K562 (cell line): ENCODE measurements at regions not wholly inside any gene's neighbourhood (a gene's known extent, or its start where the extent isn't known, plus 50 kb on each side); places are given as distances from the start of the nearest gene placed in this dataset.

ENCODE experiments used
- CAMTA2 ChIP-seq: fragments of 250-450 bp; sonication (Bioruptor Pico); conservative IDR thresholded peaks from 2 replicates; pipeline ENCODE4 v1.5.1; 2022
- ESRRB ChIP-seq: fragments of 250-450 bp; sonication (Bioruptor Pico); IDR thresholded peaks from 2 replicates; pipeline ENCODE4 v1.5.0; 2020; ENCODE audit warnings: mild to moderate bottlenecking, moderate library complexity, borderline replicate concordance
- FOXA3 ChIP-seq, 2 experiments: fragments of 450-650 bp in 1 of 2; sonication (generic) in 1 of 2; formaldehyde crosslinking; IDR thresholded peaks in 1 of 2; conservative IDR thresholded peaks in 1 of 2; 2 replicates each; pipeline versions ENCODE4 v1.4.0 to v1.8.0; 2020 to 2022; ENCODE audit warnings: mild to moderate bottlenecking in 2 of 2, missing genetic modification reagents in 1 of 2
- MCM3 ChIP-seq: fragments of 450-650 bp; IDR thresholded peaks from 2 replicates; pipeline ENCODE4 v1.6.1; 2016
- SIN3A ChIP-seq, 2 experiments: fragments of 150-350 bp in 1 of 2; IDR thresholded peaks; 2 replicates each; pipeline ENCODE4 v1.6.1; 2011 to 2016; ENCODE audit warnings: borderline replicate concordance in 2 of 2, low read depth in 2 of 2, low read length in 2 of 2, mild to moderate bottlenecking in 2 of 2, moderate library complexity in 2 of 2; ENCODE audit not compliant: control insufficient read depth in 1 of 2
- TSC22D4 ChIP-seq: fragments of 450-650 bp; IDR thresholded peaks from 2 replicates; pipeline ENCODE4 v1.6.1; 2016; ENCODE audit warnings: missing genetic modification characterization, missing biosample characterization, control low read depth
- ZNF583 ChIP-seq: fragments of 250-450 bp; sonication (Bioruptor Pico); IDR thresholded peaks from 2 replicates; pipeline ENCODE4 v1.4.0; 2020
- TF ChIP-seq, protein P1 (sequence below): fragments of 200-600 bp; sonication (generic); IDR thresholded peaks from one replicate; pipeline ENCODE4 v1.6.1; 2012; ENCODE audit warnings: mild to moderate bottlenecking, low read depth, low read length, inconsistent platforms
- TF ChIP-seq, protein P2 (sequence below): fragments of 200-400 bp; formaldehyde crosslinking; IDR thresholded peaks from 2 replicates; pipeline ENCODE4 v1.6.1; 2017; ENCODE audit warnings: mild to moderate bottlenecking, low read depth, low read length, moderate library complexity
- TF ChIP-seq, protein P3 (sequence below), 2 experiments: fragments of 200-800 bp in 1 of 2; sonication (Bioruptor generic) in 1 of 2; sonication (generic) in 1 of 2; formaldehyde crosslinking in 1 of 2; IDR thresholded peaks in 1 of 2; conservative IDR thresholded peaks in 1 of 2; 2 replicates each; pipeline versions ENCODE4 v1.5.0 to v1.6.1; 2016 to 2020; ENCODE audit warnings: missing compliant biosample characterization in 1 of 2, missing genetic modification characterization in 1 of 2, missing genetic modification reagents in 1 of 2
- TF ChIP-seq, protein P4 (sequence below): sonication (generic); formaldehyde crosslinking; IDR thresholded peaks from 2 replicates; pipeline ENCODE4 v1.8.1; 2023; ENCODE audit warnings: mild to moderate bottlenecking, missing genetic modification reagents, moderate library complexity

DNA sequence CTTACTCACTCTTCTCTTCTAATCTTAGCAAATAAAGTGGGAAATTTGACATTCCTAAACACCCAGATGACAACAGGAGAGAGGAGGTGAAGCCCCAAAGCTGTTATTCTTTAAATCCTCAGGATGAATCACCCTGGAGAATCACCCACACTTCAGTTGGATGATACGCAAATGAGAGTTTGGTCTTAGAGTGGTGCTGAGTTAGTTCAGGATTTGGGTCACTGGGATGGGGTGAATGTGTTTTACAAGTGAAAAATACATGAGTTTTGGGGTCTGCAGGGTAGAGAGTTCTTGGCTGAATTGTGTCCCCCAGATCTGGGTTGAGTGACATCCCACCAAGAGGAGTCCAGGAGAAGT is 117.2 kb downstream of the GGTLC2 start (continued):
- TF ChIP-seq, protein P1, sequence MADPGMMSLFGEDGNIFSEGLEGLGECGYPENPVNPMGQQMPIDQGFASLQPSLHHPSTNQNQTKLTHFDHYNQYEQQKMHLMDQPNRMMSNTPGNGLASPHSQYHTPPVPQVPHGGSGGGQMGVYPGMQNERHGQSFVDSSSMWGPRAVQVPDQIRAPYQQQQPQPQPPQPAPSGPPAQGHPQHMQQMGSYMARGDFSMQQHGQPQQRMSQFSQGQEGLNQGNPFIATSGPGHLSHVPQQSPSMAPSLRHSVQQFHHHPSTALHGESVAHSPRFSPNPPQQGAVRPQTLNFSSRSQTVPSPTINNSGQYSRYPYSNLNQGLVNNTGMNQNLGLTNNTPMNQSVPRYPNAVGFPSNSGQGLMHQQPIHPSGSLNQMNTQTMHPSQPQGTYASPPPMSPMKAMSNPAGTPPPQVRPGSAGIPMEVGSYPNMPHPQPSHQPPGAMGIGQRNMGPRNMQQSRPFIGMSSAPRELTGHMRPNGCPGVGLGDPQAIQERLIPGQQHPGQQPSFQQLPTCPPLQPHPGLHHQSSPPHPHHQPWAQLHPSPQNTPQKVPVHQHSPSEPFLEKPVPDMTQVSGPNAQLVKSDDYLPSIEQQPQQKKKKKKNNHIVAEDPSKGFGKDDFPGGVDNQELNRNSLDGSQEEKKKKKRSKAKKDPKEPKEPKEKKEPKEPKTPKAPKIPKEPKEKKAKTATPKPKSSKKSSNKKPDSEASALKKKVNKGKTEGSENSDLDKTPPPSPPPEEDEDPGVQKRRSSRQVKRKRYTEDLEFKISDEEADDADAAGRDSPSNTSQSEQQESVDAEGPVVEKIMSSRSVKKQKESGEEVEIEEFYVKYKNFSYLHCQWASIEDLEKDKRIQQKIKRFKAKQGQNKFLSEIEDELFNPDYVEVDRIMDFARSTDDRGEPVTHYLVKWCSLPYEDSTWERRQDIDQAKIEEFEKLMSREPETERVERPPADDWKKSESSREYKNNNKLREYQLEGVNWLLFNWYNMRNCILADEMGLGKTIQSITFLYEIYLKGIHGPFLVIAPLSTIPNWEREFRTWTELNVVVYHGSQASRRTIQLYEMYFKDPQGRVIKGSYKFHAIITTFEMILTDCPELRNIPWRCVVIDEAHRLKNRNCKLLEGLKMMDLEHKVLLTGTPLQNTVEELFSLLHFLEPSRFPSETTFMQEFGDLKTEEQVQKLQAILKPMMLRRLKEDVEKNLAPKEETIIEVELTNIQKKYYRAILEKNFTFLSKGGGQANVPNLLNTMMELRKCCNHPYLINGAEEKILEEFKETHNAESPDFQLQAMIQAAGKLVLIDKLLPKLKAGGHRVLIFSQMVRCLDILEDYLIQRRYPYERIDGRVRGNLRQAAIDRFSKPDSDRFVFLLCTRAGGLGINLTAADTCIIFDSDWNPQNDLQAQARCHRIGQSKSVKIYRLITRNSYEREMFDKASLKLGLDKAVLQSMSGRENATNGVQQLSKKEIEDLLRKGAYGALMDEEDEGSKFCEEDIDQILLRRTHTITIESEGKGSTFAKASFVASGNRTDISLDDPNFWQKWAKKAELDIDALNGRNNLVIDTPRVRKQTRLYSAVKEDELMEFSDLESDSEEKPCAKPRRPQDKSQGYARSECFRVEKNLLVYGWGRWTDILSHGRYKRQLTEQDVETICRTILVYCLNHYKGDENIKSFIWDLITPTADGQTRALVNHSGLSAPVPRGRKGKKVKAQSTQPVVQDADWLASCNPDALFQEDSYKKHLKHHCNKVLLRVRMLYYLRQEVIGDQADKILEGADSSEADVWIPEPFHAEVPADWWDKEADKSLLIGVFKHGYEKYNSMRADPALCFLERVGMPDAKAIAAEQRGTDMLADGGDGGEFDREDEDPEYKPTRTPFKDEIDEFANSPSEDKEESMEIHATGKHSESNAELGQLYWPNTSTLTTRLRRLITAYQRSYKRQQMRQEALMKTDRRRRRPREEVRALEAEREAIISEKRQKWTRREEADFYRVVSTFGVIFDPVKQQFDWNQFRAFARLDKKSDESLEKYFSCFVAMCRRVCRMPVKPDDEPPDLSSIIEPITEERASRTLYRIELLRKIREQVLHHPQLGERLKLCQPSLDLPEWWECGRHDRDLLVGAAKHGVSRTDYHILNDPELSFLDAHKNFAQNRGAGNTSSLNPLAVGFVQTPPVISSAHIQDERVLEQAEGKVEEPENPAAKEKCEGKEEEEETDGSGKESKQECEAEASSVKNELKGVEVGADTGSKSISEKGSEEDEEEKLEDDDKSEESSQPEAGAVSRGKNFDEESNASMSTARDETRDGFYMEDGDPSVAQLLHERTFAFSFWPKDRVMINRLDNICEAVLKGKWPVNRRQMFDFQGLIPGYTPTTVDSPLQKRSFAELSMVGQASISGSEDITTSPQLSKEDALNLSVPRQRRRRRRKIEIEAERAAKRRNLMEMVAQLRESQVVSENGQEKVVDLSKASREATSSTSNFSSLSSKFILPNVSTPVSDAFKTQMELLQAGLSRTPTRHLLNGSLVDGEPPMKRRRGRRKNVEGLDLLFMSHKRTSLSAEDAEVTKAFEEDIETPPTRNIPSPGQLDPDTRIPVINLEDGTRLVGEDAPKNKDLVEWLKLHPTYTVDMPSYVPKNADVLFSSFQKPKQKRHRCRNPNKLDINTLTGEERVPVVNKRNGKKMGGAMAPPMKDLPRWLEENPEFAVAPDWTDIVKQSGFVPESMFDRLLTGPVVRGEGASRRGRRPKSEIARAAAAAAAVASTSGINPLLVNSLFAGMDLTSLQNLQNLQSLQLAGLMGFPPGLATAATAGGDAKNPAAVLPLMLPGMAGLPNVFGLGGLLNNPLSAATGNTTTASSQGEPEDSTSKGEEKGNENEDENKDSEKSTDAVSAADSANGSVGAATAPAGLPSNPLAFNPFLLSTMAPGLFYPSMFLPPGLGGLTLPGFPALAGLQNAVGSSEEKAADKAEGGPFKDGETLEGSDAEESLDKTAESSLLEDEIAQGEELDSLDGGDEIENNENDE: no peak
- TF ChIP-seq TSC22D4 (no peak), FOXA3 (CRISPR knock-in tag; conservative IDR thresholded peaks at IDR 0.05 in 1 of 2, IDR thresholded peaks at IDR 0.05 in 1 of 2) (peak in 1 of 2 experiments; percentile 15; a peak in 1 of 4 replicates), CAMTA2 (CRISPR knock-in tag) (no peak), ZNF583 (CRISPR knock-in tag) (0 out of 2 replicates have a peak, but pooled peaks have one; percentile 4), MCM3 (0 out of 2 replicates have a peak, but pooled peaks have one; percentile 8), SIN3A (IDR thresholded peaks at IDR 0.05; ENCODE audit: borderline replicate concordance in 2 of 2, control insufficient read depth in 1 of 2, low read depth in 2 of 2, low read length in 2 of 2) (no peak), ESRRB (CRISPR knock-in tag) (peak; percentile 70; the same call in 1 of the 2 replicates)
- TF ChIP-seq, protein P2, sequence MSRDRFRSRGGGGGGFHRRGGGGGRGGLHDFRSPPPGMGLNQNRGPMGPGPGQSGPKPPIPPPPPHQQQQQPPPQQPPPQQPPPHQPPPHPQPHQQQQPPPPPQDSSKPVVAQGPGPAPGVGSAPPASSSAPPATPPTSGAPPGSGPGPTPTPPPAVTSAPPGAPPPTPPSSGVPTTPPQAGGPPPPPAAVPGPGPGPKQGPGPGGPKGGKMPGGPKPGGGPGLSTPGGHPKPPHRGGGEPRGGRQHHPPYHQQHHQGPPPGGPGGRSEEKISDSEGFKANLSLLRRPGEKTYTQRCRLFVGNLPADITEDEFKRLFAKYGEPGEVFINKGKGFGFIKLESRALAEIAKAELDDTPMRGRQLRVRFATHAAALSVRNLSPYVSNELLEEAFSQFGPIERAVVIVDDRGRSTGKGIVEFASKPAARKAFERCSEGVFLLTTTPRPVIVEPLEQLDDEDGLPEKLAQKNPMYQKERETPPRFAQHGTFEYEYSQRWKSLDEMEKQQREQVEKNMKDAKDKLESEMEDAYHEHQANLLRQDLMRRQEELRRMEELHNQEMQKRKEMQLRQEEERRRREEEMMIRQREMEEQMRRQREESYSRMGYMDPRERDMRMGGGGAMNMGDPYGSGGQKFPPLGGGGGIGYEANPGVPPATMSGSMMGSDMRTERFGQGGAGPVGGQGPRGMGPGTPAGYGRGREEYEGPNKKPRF: no peak
- TF ChIP-seq, protein P3, sequence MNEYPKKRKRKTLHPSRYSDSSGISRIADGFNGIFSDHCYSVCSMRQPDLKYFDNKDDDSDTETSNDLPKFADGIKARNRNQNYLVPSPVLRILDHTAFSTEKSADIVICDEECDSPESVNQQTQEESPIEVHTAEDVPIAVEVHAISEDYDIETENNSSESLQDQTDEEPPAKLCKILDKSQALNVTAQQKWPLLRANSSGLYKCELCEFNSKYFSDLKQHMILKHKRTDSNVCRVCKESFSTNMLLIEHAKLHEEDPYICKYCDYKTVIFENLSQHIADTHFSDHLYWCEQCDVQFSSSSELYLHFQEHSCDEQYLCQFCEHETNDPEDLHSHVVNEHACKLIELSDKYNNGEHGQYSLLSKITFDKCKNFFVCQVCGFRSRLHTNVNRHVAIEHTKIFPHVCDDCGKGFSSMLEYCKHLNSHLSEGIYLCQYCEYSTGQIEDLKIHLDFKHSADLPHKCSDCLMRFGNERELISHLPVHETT (CRISPR knock-in tag; conservative IDR thresholded peaks at IDR 0.05 in 1 of 2, IDR thresholded peaks at IDR 0.05 in 1 of 2): no peak
- TF ChIP-seq, protein P4, sequence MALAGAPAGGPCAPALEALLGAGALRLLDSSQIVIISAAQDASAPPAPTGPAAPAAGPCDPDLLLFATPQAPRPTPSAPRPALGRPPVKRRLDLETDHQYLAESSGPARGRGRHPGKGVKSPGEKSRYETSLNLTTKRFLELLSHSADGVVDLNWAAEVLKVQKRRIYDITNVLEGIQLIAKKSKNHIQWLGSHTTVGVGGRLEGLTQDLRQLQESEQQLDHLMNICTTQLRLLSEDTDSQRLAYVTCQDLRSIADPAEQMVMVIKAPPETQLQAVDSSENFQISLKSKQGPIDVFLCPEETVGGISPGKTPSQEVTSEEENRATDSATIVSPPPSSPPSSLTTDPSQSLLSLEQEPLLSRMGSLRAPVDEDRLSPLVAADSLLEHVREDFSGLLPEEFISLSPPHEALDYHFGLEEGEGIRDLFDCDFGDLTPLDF: no peak
